OCI-LY7 (cell line): ENCODE measurements at regions not wholly inside any gene's neighbourhood (a gene's known extent, or its start where the extent isn't known, plus 50 kb on each side); places are given as distances from the start of the nearest gene placed in this dataset.

Experiments
- CTCF ChIP-seq: fragments of 200-600 bp; sonication (generic); conservative IDR thresholded peaks from 2 replicates; pipeline ENCODE4 v1.5.1; 2014; ENCODE audit warnings: mild to moderate bottlenecking, antibody characterized with exemption, low read length, moderate library complexity, mixed read lengths
- EZH2phosphoT487 ChIP-seq: fragments of 200-600 bp; sonication (generic); IDR thresholded peaks from 2 replicates; pipeline ENCODE4 v1.6.1; 2018; ENCODE audit warnings: low read depth, borderline replicate concordance, mild to moderate bottlenecking, mixed run types, antibody characterized with exemption, low read length, moderate library complexity, mixed read lengths

GRCh38 chr2:116435648-116436047, 1378.8 kb upstream of the DDX18 start:
- TF ChIP-seq CTCF: no peak
- TF ChIP-seq EZH2phosphoT487: no peak
